HepG2 (cell line): ENCODE measurements at regions not wholly inside any gene's neighbourhood (a gene's known extent, or its start where the extent isn't known, plus 50 kb on each side); places are given as distances from the start of the nearest gene placed in this dataset.

Experiments used
- ASH2L ChIP-seq: fragments of 300-600, 200-600 bp; sonication (generic); IDR thresholded peaks from 2 replicates; pipeline ENCODE4 v1.7.0; 2017; ENCODE audit warnings: low read depth, mild to moderate bottlenecking, moderate library complexity, mixed read lengths, low read length; ENCODE audit not compliant: insufficient read length
- BCL6 ChIP-seq: IDR thresholded peaks from 2 replicates; pipeline ENCODE4 v1.6.1; 2016; ENCODE audit warnings: missing genetic modification reagents, missing compliant biosample characterization
- BHLHE40 ChIP-seq: IDR thresholded peaks from 2 replicates; pipeline ENCODE4 v1.6.1; 2011; ENCODE audit warnings: low read length, improper control_type of control experiment
- CCAR2 ChIP-seq: fragments of 200-400 bp; formaldehyde crosslinking; optimal IDR thresholded peaks from 2 replicates; pipeline ENCODE3; 2018; ENCODE audit warnings: low read depth, mild to moderate bottlenecking, low read length, moderate library complexity
- HOXA9 ChIP-seq: sonication (generic); formaldehyde crosslinking; IDR thresholded peaks from 2 replicates; pipeline ENCODE4 v1.8.1; 2022; ENCODE audit warnings: missing genetic modification reagents, mild to moderate bottlenecking, moderate library complexity, borderline replicate concordance
- U2AF2 ChIP-seq: fragments of 200-400 bp; formaldehyde crosslinking; IDR thresholded peaks from 2 replicates; pipeline ENCODE4 v1.6.1; 2017; ENCODE audit warnings: low read depth, mild to moderate bottlenecking, low read length
- YEATS4 ChIP-seq: sonication (generic); formaldehyde crosslinking; IDR thresholded peaks from 2 replicates; pipeline ENCODE4 v1.4.0; 2020; ENCODE audit warnings: missing genetic modification reagents, borderline replicate concordance
- ZNF367 ChIP-seq: sonication (generic); formaldehyde crosslinking; IDR thresholded peaks from 2 replicates; pipeline ENCODE4 v1.4.0; 2020; ENCODE audit warnings: missing genetic modification reagents, borderline replicate concordance
- ZNF580 ChIP-seq: IDR thresholded peaks from 2 replicates; pipeline ENCODE4 v1.6.1; 2016; ENCODE audit warnings: low read depth, borderline replicate concordance
- ZNF709 ChIP-seq: sonication (generic); formaldehyde crosslinking; IDR thresholded peaks from 2 replicates; pipeline ENCODE4 v1.5.0; 2020; ENCODE audit warnings: mild to moderate bottlenecking, missing genetic modification reagents
- TF ChIP-seq, protein P1 (sequence below): sonication (generic); formaldehyde crosslinking; IDR thresholded peaks from 2 replicates; pipeline ENCODE4 v1.4.0; 2020; ENCODE audit warnings: missing genetic modification reagents
- TF ChIP-seq, protein P2 (sequence below): IDR thresholded peaks from 2 replicates; pipeline ENCODE4 v1.6.1; 2016
- TF ChIP-seq, protein P3 (sequence below): sonication (generic); formaldehyde crosslinking; IDR thresholded peaks from 2 replicates; pipeline ENCODE4 v1.5.0; 2020; ENCODE audit warnings: missing genetic modification reagents

DNA sequence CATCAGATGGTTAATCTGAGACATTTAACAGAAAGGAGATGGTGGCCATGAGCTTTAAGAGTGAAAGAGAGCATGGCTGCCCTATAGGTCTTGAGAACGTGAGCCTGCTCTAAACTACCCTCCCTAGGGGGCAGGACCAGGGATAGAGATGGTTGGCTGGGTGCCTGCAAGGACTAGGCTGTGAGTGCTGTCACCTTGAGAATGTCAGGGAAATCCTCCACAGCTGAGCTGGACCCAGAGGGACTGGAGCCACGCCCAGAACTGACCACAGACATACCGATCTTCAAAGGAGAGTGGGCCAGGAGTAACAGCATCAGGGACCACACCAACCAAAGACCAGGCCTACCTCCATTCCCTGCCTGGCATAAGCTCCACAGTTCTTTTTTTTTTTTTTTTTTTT lies 53.6 kb upstream of the UBE2E1 start (continued):
- TF ChIP-seq, protein P1, sequence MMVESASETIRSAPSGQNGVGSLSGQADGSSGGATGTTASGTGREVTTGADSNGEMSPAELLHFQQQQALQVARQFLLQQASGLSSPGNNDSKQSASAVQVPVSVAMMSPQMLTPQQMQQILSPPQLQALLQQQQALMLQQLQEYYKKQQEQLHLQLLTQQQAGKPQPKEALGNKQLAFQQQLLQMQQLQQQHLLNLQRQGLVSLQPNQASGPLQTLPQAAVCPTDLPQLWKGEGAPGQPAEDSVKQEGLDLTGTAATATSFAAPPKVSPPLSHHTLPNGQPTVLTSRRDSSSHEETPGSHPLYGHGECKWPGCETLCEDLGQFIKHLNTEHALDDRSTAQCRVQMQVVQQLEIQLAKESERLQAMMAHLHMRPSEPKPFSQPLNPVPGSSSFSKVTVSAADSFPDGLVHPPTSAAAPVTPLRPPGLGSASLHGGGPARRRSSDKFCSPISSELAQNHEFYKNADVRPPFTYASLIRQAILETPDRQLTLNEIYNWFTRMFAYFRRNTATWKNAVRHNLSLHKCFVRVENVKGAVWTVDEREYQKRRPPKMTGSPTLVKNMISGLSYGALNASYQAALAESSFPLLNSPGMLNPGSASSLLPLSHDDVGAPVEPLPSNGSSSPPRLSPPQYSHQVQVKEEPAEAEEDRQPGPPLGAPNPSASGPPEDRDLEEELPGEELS (CRISPR knock-in tag) = no peak
- TF ChIP-seq, protein P2, sequence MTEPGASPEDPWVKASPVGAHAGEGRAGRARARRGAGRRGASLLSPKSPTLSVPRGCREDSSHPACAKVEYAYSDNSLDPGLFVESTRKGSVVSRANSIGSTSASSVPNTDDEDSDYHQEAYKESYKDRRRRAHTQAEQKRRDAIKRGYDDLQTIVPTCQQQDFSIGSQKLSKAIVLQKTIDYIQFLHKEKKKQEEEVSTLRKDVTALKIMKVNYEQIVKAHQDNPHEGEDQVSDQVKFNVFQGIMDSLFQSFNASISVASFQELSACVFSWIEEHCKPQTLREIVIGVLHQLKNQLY = no peak
- no peak for TF ChIP-seq YEATS4
- no peak for TF ChIP-seq HOXA9 (CRISPR knock-in tag)
- no peak for TF ChIP-seq ASH2L
- no peak for TF ChIP-seq U2AF2
- TF ChIP-seq CCAR2 = no peak
- TF ChIP-seq ZNF709 (CRISPR knock-in tag) = no peak
- TF ChIP-seq ZNF580 (CRISPR knock-in tag) = no peak
- TF ChIP-seq ZNF367 (CRISPR knock-in tag) = no peak
- TF ChIP-seq, protein P3, sequence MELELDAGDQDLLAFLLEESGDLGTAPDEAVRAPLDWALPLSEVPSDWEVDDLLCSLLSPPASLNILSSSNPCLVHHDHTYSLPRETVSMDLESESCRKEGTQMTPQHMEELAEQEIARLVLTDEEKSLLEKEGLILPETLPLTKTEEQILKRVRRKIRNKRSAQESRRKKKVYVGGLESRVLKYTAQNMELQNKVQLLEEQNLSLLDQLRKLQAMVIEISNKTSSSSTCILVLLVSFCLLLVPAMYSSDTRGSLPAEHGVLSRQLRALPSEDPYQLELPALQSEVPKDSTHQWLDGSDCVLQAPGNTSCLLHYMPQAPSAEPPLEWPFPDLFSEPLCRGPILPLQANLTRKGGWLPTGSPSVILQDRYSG (CRISPR knock-in tag) = no peak
- TF ChIP-seq BHLHE40 = no peak
- no peak for TF ChIP-seq BCL6 (CRISPR knock-in tag)
